HTR-8/SVneo (cell line): ENCODE measurements at regions not wholly inside any gene's neighbourhood (a gene's known extent, or its start where the extent isn't known, plus 50 kb on each side); places are given as distances from the start of the nearest gene placed in this dataset.

Experiments
- DNase-seq: peaks from one replicate; pipeline ENCODE4 v3.0.0; 2011; ENCODE audit warnings: low spot score, mixed read lengths; ENCODE audit not compliant: insufficient read length
- FAIRE-seq: peaks from 2 replicates; lab custom pipeline; 2011; peaks lifted over from hg19 to GRCh38; lab: Jason Lieb, UNC

DNA sequence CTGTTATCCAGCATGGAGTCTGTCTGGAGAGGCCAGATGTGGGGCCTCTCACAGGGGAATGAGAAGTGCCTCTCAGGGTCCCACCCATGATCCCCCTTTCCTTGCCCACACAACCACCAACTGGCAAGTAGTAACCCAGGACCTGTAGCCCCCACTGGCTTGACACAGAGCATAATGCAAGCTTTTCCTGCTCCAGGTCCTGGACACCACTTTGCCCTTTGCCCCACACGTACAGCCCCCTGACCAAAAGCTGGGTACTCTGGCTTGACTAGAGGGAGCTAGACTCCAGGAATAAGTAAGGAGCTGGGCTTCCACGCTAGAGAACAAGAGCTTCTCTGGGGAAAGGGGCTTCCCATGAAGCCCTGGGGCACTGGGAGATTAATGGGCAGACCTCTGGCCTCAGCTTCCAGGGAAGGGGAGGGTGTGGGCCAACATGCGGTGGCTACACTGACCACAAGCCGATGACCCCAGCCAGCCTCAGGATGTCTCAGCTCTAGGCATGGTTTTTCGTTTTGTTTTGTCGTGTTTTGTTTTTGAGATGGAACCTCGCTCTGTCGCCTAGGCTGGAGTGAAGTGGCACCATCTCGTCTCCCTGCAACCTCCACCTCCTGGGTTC lies 109.5 kb downstream of the C9orf50 start:
- DNase-seq (no peak), FAIRE-seq (no peak)

- DNase-seq, result no peak
- no peak for FAIRE-seq
These were observed 111.4 kb downstream of the C9orf50 start for GRCh38 chr9:129509533-129509928.

- DNase-seq (no peak), FAIRE-seq (no peak)
These were observed 113.1 kb downstream of the C9orf50 start for GRCh38 chr9:129507805-129508204.

DNA sequence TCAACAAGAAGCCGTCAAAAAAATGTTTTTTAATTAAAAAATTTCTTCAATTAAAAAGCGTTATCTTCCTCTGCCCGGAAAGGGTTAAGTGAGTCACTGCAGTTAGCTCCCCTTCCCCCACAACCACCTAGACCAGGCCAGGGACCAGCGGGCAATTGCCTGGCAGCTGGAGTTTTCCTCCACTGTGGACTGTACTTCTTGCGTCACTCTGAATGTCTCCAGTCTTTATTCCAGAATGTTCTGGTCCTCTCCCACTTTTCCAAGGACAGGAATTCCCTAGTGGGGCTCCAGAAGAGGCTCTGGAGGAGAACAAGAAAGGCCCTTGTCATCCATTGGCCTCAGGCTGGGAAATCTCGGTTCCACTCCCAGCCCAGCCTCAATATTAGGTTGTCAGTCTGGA lies 114.0 kb downstream of the C9orf50 start:
- DNase-seq (no peak), FAIRE-seq (no peak)

- FAIRE-seq, result no peak
- DNase-seq, result no peak
These were observed 114.9 kb downstream of the C9orf50 start for GRCh38 chr9:129506041-129506440.

GRCh38 chr9:129505270-129505902 lies 115.5 kb downstream of the C9orf50 start:
- FAIRE-seq, result no peak
- no peak for DNase-seq

DNA sequence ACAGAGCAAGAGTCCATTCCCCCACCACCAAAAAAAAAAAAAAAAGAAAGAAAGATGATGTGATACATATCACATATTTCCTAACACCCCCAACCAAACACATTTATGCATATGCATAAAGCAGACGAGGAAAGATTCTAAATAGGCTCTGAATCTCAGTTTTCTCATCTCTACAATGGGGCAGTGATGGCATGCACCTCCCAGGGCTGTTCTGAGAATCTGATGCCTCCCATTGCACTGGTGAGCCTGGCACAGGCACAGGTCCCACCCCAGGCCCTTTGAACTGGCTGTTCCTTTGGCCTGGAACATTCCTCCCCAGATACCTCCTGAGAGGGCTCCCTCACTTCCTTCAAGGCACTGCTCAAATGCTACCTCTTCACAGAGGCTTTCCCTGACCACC lies 116.5 kb downstream of the C9orf50 start:
- DNase-seq (no peak), FAIRE-seq (no peak)

DNA sequence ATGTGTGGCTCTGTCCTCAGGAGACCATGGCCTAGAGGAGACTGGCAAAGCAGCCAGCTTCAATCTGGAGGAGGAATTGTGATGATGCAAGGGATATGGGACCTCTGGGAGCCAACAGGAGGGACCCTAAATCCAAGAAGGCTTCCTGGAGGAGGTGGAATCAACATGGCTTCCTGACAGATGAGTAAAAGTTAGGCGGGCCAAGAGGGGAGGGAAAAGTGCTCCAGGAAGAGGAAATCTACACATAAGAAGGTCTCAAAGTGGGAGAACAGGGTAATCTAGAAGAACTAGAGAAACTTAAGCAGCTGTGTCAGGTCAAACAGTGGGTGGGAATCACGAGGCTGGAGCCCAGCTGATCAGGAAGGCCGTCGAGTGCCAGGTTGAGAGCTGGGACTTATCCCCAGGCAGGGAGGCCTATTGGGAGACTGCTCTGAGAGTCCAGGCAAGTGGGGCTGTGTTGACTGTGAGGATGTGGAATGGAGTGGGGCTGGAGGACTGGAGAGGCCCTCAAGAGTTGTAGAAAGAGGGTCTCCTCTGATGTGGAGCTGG lies 119.1 kb downstream of the C9orf50 start:
- DNase-seq (no peak), FAIRE-seq (no peak)

- no peak for FAIRE-seq
- DNase-seq, result no peak
These were observed 119.8 kb downstream of the C9orf50 start for GRCh38 chr9:129500863-129501770.

GRCh38 chr9:129500161-129500862 lies 120.6 kb downstream of the C9orf50 start:
- FAIRE-seq, result no peak
- DNase-seq, result no peak

- FAIRE-seq (peak; percentile 77), DNase-seq (no peak)
These were observed 122.2 kb downstream of the C9orf50 start for GRCh38 chr9:129498451-129499384.

DNA sequence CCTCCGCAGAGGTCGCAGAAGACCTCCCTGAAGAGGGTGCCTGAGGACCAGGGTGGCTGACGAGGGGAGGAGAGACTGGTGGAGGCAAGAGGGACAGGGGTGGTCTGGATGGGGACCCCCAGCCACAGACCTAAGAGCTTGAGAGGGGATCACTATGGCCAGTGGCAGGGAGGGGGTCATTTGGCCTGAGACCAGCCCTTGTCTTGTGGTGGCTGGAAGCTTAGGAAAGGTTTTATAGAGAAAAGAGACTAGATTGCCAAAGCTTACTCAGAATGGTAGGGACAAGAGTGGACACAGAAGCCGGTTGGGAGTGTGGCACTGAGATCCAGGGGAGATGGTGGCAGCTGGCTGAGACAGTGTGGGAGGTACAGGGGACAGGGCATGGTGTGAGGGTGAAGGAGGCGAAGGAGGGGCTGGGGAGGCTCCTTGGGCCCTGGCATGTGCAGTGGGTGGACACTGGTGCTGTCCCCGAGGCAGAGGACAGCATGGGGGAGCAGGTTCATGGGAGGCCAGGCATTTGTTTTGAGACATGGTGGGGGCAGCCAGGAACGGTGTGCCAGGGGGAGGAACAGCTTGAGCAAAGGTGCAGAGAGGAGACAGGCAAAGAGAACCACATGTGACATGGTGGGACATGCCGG lies 123.0 kb downstream of the C9orf50 start:
- no peak for FAIRE-seq
- no peak for DNase-seq

- FAIRE-seq (no peak), DNase-seq (peak; percentile 39)
These were observed 123.7 kb downstream of the C9orf50 start for GRCh38 chr9:129497005-129497812.

GRCh38 chr9:129496473-129497004 lies 124.4 kb downstream of the C9orf50 start:
- DNase-seq (peak; percentile 79), FAIRE-seq (peak; percentile 70)

- DNase-seq (peak; percentile 38), FAIRE-seq (no peak)
These were observed 125.1 kb downstream of the C9orf50 start for GRCh38 chr9:129495620-129496472.

DNA sequence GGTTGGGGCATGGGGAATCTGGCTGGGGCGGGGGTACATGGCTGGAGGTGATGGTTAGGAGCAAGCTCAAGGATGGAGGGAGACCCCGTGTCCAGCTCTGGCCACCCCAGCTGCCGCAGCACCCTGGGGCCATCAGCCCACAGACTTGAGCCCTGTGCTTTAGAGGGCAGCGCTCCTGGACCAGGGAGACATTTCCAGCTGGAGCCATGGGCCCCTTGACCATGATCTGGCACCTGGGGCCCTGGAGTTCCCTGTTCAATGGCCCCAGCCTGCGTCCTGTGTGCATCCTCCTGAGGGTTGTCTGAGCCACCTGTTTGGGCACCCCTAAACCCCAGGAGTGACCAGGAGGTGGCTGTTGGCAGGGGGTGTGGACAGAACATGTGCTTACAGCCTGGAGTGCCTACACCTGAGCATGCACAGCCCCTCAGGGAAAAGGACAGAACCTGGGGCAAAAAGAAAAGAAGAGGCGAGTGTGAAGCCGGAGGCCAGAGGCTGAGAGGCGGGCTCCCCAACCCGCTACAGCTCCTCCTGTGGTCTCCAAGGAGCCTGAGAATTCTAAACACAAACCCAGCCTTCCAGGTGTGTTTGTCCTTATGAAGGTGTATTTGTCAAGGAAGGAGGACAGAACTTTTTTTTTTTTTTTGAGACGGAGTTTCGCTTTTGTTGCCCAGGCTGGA lies 126.7 kb downstream of the C9orf50 start:
- DNase-seq, result no peak
- no peak for FAIRE-seq
